Loucy (cell line): ENCODE measurements at regions not wholly inside any gene's neighbourhood (a gene's known extent, or its start where the extent isn't known, plus 50 kb on each side); places are given as distances from the start of the nearest gene placed in this dataset.

ENCODE experiments used
- H2AFZ ChIP-seq: fragments of 200-600 bp; sonication (generic); 2 replicates; pipeline ENCODE4 v1.6.0; 2016; ENCODE audit warnings: antibody characterized with exemption, mild to moderate bottlenecking, low read length, moderate library complexity
- H3F3A ChIP-seq: fragments of 200-600 bp; 2 replicates; pipeline ENCODE4 v1.6.0; 2016; ENCODE audit warnings: antibody characterized with exemption, low read depth, mild to moderate bottlenecking
- H3K27me3 ChIP-seq: fragments of 200-600 bp; sonication (generic); 2 replicates; pipeline ENCODE4 v1.6.1; 2014; ENCODE audit warnings: low read length, mild to moderate bottlenecking; ENCODE audit not compliant: insufficient read depth, poor library complexity, severe bottlenecking
- H3K36me3 ChIP-seq: fragments of 200-600 bp; sonication (generic); 2 replicates; pipeline ENCODE4 v1.6.1; 2016; ENCODE audit warnings: low read length; ENCODE audit not compliant: insufficient read depth
- H3K4me1 ChIP-seq: fragments of 200-600 bp; sonication (generic); 2 replicates; pipeline ENCODE4 v1.5.1; 2014; ENCODE audit warnings: low read length, mild to moderate bottlenecking; ENCODE audit not compliant: insufficient read depth, poor library complexity, severe bottlenecking
- H3K4me2 ChIP-seq: fragments of 200-600 bp; sonication (generic); 2 replicates; pipeline ENCODE4 v1.6.0; 2014; ENCODE audit warnings: antibody characterized with exemption, low read length, low read depth, mild to moderate bottlenecking; ENCODE audit not compliant: poor library complexity, severe bottlenecking
- H3K4me3 ChIP-seq: fragments of 200-600 bp; sonication (generic); 2 replicates; pipeline ENCODE4 v1.5.1; 2014; ENCODE audit warnings: low read length, mild to moderate bottlenecking, mixed read lengths; ENCODE audit not compliant: poor library complexity, severe bottlenecking
- H3K79me2 ChIP-seq: fragments of 200-600 bp; sonication (generic); 2 replicates; pipeline ENCODE4 v1.6.1; 2014; ENCODE audit warnings: low read length; ENCODE audit not compliant: insufficient read depth
- H3K9ac ChIP-seq: fragments of 200-600 bp; sonication (generic); 2 replicates; pipeline ENCODE4 v1.6.0; 2014; ENCODE audit warnings: mild to moderate bottlenecking, low read depth, low read length, moderate library complexity; ENCODE audit not compliant: poor library complexity, severe bottlenecking
- H3K9me2 ChIP-seq: fragments of 200-600 bp; sonication (generic); replicated peaks from 2 replicates; pipeline ENCODE4 v1.6.1; 2016; ENCODE audit warnings: low read depth, low read length, mixed read lengths
- H3K9me3 ChIP-seq: fragments of 200-600 bp; sonication (generic); 2 replicates; pipeline ENCODE4 v1.6.1; 2014; ENCODE audit warnings: mild to moderate bottlenecking, antibody characterized with exemption, low read length, low read depth; ENCODE audit not compliant: insufficient read depth
- H4K20me1 ChIP-seq: fragments of 200-600 bp; sonication (generic); 2 replicates; pipeline ENCODE4 v1.6.0; 2014; ENCODE audit warnings: antibody characterized with exemption, low read length, mild to moderate bottlenecking; ENCODE audit not compliant: insufficient read depth, poor library complexity, severe bottlenecking
- EZH2phosphoT487 ChIP-seq: fragments of 200-600 bp; IDR thresholded peaks from 2 replicates; pipeline ENCODE4 v1.6.1; 2018; ENCODE audit warnings: antibody characterized with exemption, mild to moderate bottlenecking, moderate library complexity, borderline replicate concordance
- TF ChIP-seq, protein P1 (sequence below): fragments of 200-600 bp; sonication (generic); conservative IDR thresholded peaks from 2 replicates; pipeline ENCODE4 v1.5.1; 2014; ENCODE audit warnings: mild to moderate bottlenecking, antibody characterized with exemption, low read length

DNA sequence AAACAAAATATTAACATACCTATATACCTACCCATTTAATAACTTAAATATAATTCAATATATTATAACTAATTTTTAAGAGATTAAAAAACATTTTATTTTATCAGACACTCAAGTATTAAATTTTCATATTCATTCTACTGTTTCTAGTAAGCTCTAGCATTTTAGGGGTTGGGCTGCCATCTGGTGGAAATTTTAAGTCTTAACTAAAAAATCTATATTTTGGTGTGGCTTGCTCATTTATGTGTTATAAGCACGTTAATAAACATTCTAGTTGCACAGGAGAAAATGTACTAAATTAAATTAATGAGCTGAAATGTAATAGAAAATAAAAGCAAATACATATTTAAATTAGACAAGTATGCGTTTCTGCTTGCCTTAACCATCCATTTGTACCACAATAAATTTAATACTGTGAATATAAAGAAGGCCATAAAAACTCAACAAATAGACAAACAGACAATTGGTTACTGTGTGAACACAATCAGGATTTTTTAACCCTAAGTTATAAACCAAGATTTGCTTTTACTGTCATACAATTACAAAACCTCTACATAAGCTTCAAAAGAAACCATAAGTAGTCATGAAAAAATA, 1728.3 kb upstream of the CDH9 start:
- Histone ChIP-seq H2AFZ (no peak overlapping the region), H3F3A (no peaks in the 10 kb centered on the region), H3K79me2 (no peaks in the 10 kb centered on the region), H3K4me1 (no peaks in the 10 kb centered on the region), H3K4me3 (no peak overlapping the region), H3K9me3 (no peaks in the 10 kb centered on the region), H3K9ac (no peak overlapping the region), H3K4me2 (no peak overlapping the region), H3K27me3 (no peaks in the 10 kb centered on the region), H3K9me2 (no peaks in the 10 kb centered on the region), H4K20me1 (no peaks in the 10 kb centered on the region), H3K36me3 (no peaks in the 10 kb centered on the region)
- no peak for TF ChIP-seq EZH2phosphoT487
- TF ChIP-seq, protein P1, sequence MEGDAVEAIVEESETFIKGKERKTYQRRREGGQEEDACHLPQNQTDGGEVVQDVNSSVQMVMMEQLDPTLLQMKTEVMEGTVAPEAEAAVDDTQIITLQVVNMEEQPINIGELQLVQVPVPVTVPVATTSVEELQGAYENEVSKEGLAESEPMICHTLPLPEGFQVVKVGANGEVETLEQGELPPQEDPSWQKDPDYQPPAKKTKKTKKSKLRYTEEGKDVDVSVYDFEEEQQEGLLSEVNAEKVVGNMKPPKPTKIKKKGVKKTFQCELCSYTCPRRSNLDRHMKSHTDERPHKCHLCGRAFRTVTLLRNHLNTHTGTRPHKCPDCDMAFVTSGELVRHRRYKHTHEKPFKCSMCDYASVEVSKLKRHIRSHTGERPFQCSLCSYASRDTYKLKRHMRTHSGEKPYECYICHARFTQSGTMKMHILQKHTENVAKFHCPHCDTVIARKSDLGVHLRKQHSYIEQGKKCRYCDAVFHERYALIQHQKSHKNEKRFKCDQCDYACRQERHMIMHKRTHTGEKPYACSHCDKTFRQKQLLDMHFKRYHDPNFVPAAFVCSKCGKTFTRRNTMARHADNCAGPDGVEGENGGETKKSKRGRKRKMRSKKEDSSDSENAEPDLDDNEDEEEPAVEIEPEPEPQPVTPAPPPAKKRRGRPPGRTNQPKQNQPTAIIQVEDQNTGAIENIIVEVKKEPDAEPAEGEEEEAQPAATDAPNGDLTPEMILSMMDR = peak; percentile 49; the same call in 1 of the 2 replicates

DNA sequence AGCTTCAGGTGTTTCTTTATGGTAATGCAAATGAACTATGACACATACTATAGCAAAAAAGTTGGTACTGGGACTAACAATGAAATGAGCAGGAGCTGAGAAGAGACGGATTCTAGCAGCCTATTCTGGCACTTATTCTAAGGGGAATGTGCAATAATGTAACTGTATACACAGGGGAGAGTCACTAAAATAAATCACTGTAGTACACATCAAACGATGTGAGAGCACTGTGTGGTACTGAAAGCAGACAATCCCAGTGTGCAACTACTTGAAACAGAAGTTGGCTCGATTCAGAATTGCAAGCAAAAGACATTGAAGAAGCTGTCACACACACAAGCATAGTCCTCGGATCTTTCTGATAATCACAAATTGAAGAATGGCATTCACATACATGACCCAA, 1713.0 kb upstream of the CDH9 start:
- Histone ChIP-seq H3K4me1 (no peaks in the 10 kb centered on the region), H3K9me2 (no peaks in the 10 kb centered on the region), H3F3A (no peaks in the 10 kb centered on the region), H3K27me3 (no peaks in the 10 kb centered on the region), H3K4me3 (no peak overlapping the region), H3K4me2 (no peak overlapping the region), H3K9me3 (no peaks in the 10 kb centered on the region), H3K36me3 (no peaks in the 10 kb centered on the region), H4K20me1 (no peaks in the 10 kb centered on the region), H2AFZ (no peak overlapping the region), H3K9ac (no peak overlapping the region), H3K79me2 (no peaks in the 10 kb centered on the region)
- TF ChIP-seq, protein P1 = no peak
- no peak for TF ChIP-seq EZH2phosphoT487

DNA sequence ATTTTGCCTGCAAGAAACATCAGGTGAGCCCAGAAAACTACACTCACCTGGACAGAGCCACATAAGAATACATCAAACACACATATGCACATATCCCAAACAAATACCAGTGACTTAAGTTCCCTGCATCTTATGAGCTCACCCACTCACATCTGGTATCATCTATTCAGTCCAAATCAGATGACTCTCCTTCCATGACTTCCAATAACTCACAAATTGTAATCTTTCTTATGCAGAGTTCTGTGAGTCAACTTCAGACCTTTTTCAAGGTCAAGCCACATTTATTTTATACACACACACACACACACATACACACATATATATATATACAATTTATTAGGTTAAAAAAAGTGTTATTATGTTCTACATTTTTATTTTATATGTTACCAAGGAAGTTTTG, 1711.9 kb upstream of the CDH9 start:
- no peak for TF ChIP-seq EZH2phosphoT487
- TF ChIP-seq, protein P1 = no peak
- H3K9ac ChIP-seq = no peak overlapping the region
- no peak overlapping the region for H2AFZ ChIP-seq
- no peaks in the 10 kb centered on the region for H3K36me3 ChIP-seq
- no peak overlapping the region for H3K4me2 ChIP-seq
- no peak overlapping the region for H3K4me3 ChIP-seq
- H3K27me3 ChIP-seq = no peaks in the 10 kb centered on the region
- H4K20me1 ChIP-seq = no peaks in the 10 kb centered on the region
- H3K9me2 ChIP-seq = no peaks in the 10 kb centered on the region
- H3F3A ChIP-seq = no peaks in the 10 kb centered on the region
- H3K4me1 ChIP-seq = no peaks in the 10 kb centered on the region
- H3K9me3 ChIP-seq = no peaks in the 10 kb centered on the region
- no peaks in the 10 kb centered on the region for H3K79me2 ChIP-seq
